ENCODE measurements at regions not wholly inside any gene's neighbourhood (a gene's known extent, or its start where the extent isn't known, plus 50 kb on each side); places are given as distances from the start of the nearest gene placed in this dataset.
"Not testable (repeated sequence)": the region's sequence is repeated elsewhere in the genome, so short reads cannot be mapped to it uniquely, and the experiment has no call there.

GRCh38 chr11:24181395-24182047 lies 315.3 kb upstream of the LUZP2 start:
- H3K4me1 ChIP-seq, result no peaks in the 10 kb centered on the region
- DNase-seq, result no peak
- no peak overlapping the region for H3K27ac ChIP-seq
- WGBS, 2 donors, result 68 to 80% methylated on average over 5 of the region's 6 CpGs
- intact Hi-C loops (cut with DNase I), result no loop called here
- no peak overlapping the region for H3K4me3 ChIP-seq
- TF ChIP-seq CTCF (IDR thresholded peaks at IDR 0.05) (no peak), POLR2A (IDR thresholded peaks at IDR 0.05) (no peak)
- no peaks in the 10 kb centered on the region for H3K36me3 ChIP-seq
- H3K9me3 ChIP-seq, result peaks cover 0 to 8% (median 0%) of the 10 kb centered on the region in 3 donors
- H3K27me3 ChIP-seq, result no peaks in the 10 kb centered on the region

GRCh38 chr11:24185535-24185934 lies 311.3 kb upstream of the LUZP2 start:
- H3K27me3 ChIP-seq; DNase-seq; H3K4me1 ChIP-seq; intact Hi-C loops (cut with DNase I); H3K4me3 ChIP-seq; H3K9me3 ChIP-seq; H3K36me3 ChIP-seq; H3K27ac ChIP-seq: not testable (repeated sequence)
- WGBS, 2 donors, result 56 to 77% methylated on average over 2 of the region's 2 CpGs

GRCh38 chr11:24196733-24197132 lies 300.1 kb upstream of the LUZP2 start:
- no peak overlapping the region for H3K27ac ChIP-seq
- WGBS, 2 donors, result 55 to 64% methylated on average over 2 of the region's 2 CpGs
- TF ChIP-seq POLR2A (IDR thresholded peaks at IDR 0.05) (no peak), CTCF (IDR thresholded peaks at IDR 0.05) (no peak)
- no peak for DNase-seq
- H3K27me3 ChIP-seq, result no peaks in the 10 kb centered on the region
- H3K9me3 ChIP-seq, result no peaks in the 10 kb centered on the region
- no peak overlapping the region for H3K4me3 ChIP-seq
- H3K4me1 ChIP-seq, result no peaks in the 10 kb centered on the region
- no peaks in the 10 kb centered on the region for H3K36me3 ChIP-seq
- intact Hi-C loops (cut with DNase I), result no loop called here

- no peak overlapping the region for H3K27ac ChIP-seq
- WGBS, 2 donors, result 87 to 88% methylated on average over 5 of the region's 5 CpGs
- intact Hi-C loops (cut with DNase I), result no loop called here
- H3K36me3 ChIP-seq, result no peaks in the 10 kb centered on the region
- H3K4me3 ChIP-seq, result no peak overlapping the region
- DNase-seq, result no peak
- no peaks in the 10 kb centered on the region for H3K4me1 ChIP-seq
- no peak for TF ChIP-seq POLR2A (IDR thresholded peaks at IDR 0.05)
- no peak for TF ChIP-seq CTCF (IDR thresholded peaks at IDR 0.05)
- H3K9me3 ChIP-seq, result no peaks in the 10 kb centered on the region
- no peaks in the 10 kb centered on the region for H3K27me3 ChIP-seq
Observed at GRCh38 chr11:24198481-24198880, 298.4 kb upstream of the LUZP2 start.

- H3K9me3 ChIP-seq, result no peaks in the 10 kb centered on the region
- intact Hi-C loops (cut with DNase I), result no loop called here
- WGBS, 2 donors, result 47 to 50% methylated on average over 1 of the region's 1 CpG
Observed at GRCh38 chr11:24199461-24199860, 297.4 kb upstream of the LUZP2 start.

More at GRCh38 chr11:24199461-24199860, 297.4 kb upstream of the LUZP2 start:
- no peaks in the 10 kb centered on the region for H3K36me3 ChIP-seq
- no peak for DNase-seq
- H3K27me3 ChIP-seq, result no peaks in the 10 kb centered on the region
- H3K4me1 ChIP-seq, result no peaks in the 10 kb centered on the region
- TF ChIP-seq POLR2A (IDR thresholded peaks at IDR 0.05) (no peak), CTCF (IDR thresholded peaks at IDR 0.05) (no peak)
- H3K27ac ChIP-seq, result no peak overlapping the region
- no peak overlapping the region for H3K4me3 ChIP-seq

Measured in esophagus squamous epithelium (tissue), 5 donors.